ENCODE measurements at regions not wholly inside any gene's neighbourhood (a gene's known extent, or its start where the extent isn't known, plus 50 kb on each side); places are given as distances from the start of the nearest gene placed in this dataset.

- Histone ChIP-seq H3K4me1 (ENCODE audit: control insufficient read depth in 4 of 4, insufficient read depth in 4 of 4, low read length in 3 of 4) (no peaks in the 10 kb centered on the region), H3K9me3 (ENCODE audit: control insufficient read depth in 4 of 4, low read length in 3 of 4) (no peaks in the 10 kb centered on the region), H3K9ac (ENCODE audit: low read depth in 1 of 2, low read length in 2 of 2) (no peak overlapping the region), H3K4me3 (ENCODE audit: low read depth in 1 of 3, low read length in 3 of 3) (no peak overlapping the region), H3K36me3 (ENCODE audit: control insufficient read depth in 4 of 4, insufficient read depth in 3 of 4, low read depth in 1 of 4, low read length in 3 of 4) (no peaks in the 10 kb centered on the region), H3K27ac (ENCODE audit: low read depth in 1 of 2, low read length in 2 of 2) (no peak overlapping the region), H3K27me3 (ENCODE audit: control insufficient read depth in 4 of 4, insufficient read depth in 4 of 4, low read length in 3 of 4) (no peaks in the 10 kb centered on the region)
- peak; percentile 10 for DNase-seq (ENCODE audit: low spot score)
- TF ChIP-seq SP1 (IDR thresholded peaks at IDR 0.05), result no peak
- no peak for TF ChIP-seq NR2F2 (IDR thresholded peaks at IDR 0.05)
- TF ChIP-seq FOXA1 (IDR thresholded peaks at IDR 0.05), result no peak
- no peak for TF ChIP-seq HNF4A (conservative IDR thresholded peaks at IDR 0.05)
- no peak for TF ChIP-seq JUND (IDR thresholded peaks at IDR 0.05)
- WGBS, result 93% methylated on average over 8 of the region's 8 CpGs
Observed at GRCh38 chr5:135248801-135249231, 150.2 kb downstream of the MACROH2A1 start.

DNA sequence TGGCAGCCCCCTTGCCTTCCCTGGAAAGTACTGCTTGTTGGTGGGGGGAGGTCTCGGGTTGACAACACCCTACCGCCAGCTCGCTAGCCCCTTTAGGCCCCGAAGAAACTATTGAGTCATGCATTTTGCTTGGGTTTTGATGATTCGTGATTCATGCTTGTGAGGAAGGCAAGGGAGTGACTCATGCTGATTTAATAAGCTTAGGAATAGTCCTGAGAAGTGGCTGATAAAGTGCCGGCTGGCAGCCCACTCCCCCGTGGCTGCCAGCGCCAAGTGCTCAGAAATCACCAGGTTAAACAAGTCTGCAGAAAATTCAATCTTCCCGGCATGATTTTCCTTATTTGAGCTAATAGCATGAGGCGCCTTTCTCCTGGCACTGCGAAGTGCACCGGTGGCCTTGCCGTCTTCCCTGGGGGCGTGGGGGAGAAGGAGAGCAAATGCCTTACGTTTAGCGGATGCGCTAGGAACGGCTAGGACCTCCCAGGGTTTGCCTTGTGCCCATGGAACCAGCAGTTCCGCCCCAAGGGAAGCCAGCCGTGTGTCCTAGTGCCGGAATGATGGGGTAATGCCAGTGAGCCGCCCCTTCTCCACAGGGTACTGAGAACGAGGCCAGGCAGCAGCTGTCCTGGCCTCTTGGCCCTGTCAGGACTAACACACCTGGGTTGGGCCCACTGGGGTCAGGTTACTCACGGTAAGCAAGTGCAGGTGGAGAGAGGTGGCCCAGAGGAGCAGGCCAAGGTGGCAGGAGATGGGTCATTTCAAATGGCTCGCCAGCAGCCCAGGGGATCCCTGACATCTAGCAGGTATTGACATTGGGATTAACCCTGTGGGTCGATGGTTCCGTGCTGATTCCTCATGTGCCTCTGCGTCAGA lies 151.9 kb downstream of the MACROH2A1 start:
- no peak overlapping the region for H3K9ac ChIP-seq (ENCODE audit: low read depth in 1 of 2, low read length in 2 of 2)
- no peak for TF ChIP-seq TAF1 (conservative IDR thresholded peaks at IDR 0.05)
- no peak for TF ChIP-seq FOXA1 (IDR thresholded peaks at IDR 0.05)
- no peak for TF ChIP-seq RXRA (IDR thresholded peaks at IDR 0.05)
- WGBS, result 82% methylated on average over 28 of the region's 28 CpGs

GRCh38 chr5:135246605-135246922 lies 152.5 kb downstream of the MACROH2A1 start:
- no peak overlapping the region for H3K27ac ChIP-seq (ENCODE audit: low read depth in 1 of 2, low read length in 2 of 2)

More for the DNA sequence above, 151.9 kb downstream of the MACROH2A1 start:
- H3K4me1 ChIP-seq (ENCODE audit: control insufficient read depth in 4 of 4, insufficient read depth in 4 of 4, low read length in 3 of 4), result no peaks in the 10 kb centered on the region
- no peak overlapping the region for H3K27ac ChIP-seq (ENCODE audit: low read depth in 1 of 2, low read length in 2 of 2)
- H3K36me3 ChIP-seq (ENCODE audit: control insufficient read depth in 4 of 4, insufficient read depth in 3 of 4, low read depth in 1 of 4, low read length in 3 of 4), result no peaks in the 10 kb centered on the region
- DNase-seq (ENCODE audit: low spot score), result peak; percentile 28
- no peak overlapping the region for H3K4me3 ChIP-seq (ENCODE audit: low read depth in 1 of 3, low read length in 3 of 3)
- H3K27me3 ChIP-seq (ENCODE audit: control insufficient read depth in 4 of 4, insufficient read depth in 4 of 4, low read length in 3 of 4), result no peaks in the 10 kb centered on the region
- no peaks in the 10 kb centered on the region for H3K9me3 ChIP-seq (ENCODE audit: control insufficient read depth in 4 of 4, low read length in 3 of 4)

More at GRCh38 chr5:135246605-135246922, 152.5 kb downstream of the MACROH2A1 start:
- Histone ChIP-seq H3K4me3 (ENCODE audit: low read depth in 1 of 3, low read length in 3 of 3) (no peak overlapping the region), H3K9ac (ENCODE audit: low read depth in 1 of 2, low read length in 2 of 2) (no peak overlapping the region), H3K9me3 (ENCODE audit: control insufficient read depth in 4 of 4, low read length in 3 of 4) (no peaks in the 10 kb centered on the region), H3K36me3 (ENCODE audit: control insufficient read depth in 4 of 4, insufficient read depth in 3 of 4, low read depth in 1 of 4, low read length in 3 of 4) (no peaks in the 10 kb centered on the region), H3K4me1 (ENCODE audit: control insufficient read depth in 4 of 4, insufficient read depth in 4 of 4, low read length in 3 of 4) (no peaks in the 10 kb centered on the region), H3K27me3 (ENCODE audit: control insufficient read depth in 4 of 4, insufficient read depth in 4 of 4, low read length in 3 of 4) (no peaks in the 10 kb centered on the region)
- no peak for DNase-seq (ENCODE audit: low spot score)
- 88% methylated on average over 5 of the region's 5 CpGs for WGBS
- TF ChIP-seq SP1 (IDR thresholded peaks at IDR 0.05), result no peak
- no peak for TF ChIP-seq RXRA (IDR thresholded peaks at IDR 0.05)
- TF ChIP-seq RAD21 (IDR thresholded peaks at IDR 0.05), result no peak
- TF ChIP-seq, protein P1, sequence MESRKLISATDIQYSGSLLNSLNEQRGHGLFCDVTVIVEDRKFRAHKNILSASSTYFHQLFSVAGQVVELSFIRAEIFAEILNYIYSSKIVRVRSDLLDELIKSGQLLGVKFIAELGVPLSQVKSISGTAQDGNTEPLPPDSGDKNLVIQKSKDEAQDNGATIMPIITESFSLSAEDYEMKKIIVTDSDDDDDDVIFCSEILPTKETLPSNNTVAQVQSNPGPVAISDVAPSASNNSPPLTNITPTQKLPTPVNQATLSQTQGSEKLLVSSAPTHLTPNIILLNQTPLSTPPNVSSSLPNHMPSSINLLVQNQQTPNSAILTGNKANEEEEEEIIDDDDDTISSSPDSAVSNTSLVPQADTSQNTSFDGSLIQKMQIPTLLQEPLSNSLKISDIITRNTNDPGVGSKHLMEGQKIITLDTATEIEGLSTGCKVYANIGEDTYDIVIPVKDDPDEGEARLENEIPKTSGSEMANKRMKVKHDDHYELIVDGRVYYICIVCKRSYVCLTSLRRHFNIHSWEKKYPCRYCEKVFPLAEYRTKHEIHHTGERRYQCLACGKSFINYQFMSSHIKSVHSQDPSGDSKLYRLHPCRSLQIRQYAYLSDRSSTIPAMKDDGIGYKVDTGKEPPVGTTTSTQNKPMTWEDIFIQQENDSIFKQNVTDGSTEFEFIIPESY (IDR thresholded peaks at IDR 0.05), result no peak
- no peak for TF ChIP-seq GABPA (IDR thresholded peaks at IDR 0.05 in 1 of 2, conservative IDR thresholded peaks at IDR 0.05 in 1 of 2)
- TF ChIP-seq NR2F2 (IDR thresholded peaks at IDR 0.05), result no peak

All from liver (tissue), 7 donors.